Keratinocyte (primary cell): ENCODE measurements at regions not wholly inside any gene's neighbourhood (a gene's known extent, or its start where the extent isn't known, plus 50 kb on each side); places are given as distances from the start of the nearest gene placed in this dataset.

Source experiments
- DNase-seq: peaks from one replicate; pipeline ENCODE4 v3.0.0-alpha.2; 2011; ENCODE audit warnings: low read depth, missing footprints, low spot score
- FAIRE-seq: peaks from 2 replicates; lab custom pipeline; 2011; peaks lifted over from hg19 to GRCh38; lab: Jason Lieb, UNC
- H2AFZ ChIP-seq: 2 replicates; pipeline ENCODE4 v1.6.0; 2012; ENCODE audit warnings: low read length, control low read depth, inconsistent platforms; ENCODE audit not compliant: control insufficient read depth
- H3K27ac ChIP-seq: 2 replicates; pipeline ENCODE4 v1.5.1; 2011; ENCODE audit warnings: low read length; ENCODE audit not compliant: control insufficient read depth, insufficient read depth
- H3K27me3 ChIP-seq: 3 replicates; pipeline ENCODE4 v1.6.0; 2011; ENCODE audit warnings: low read length; ENCODE audit not compliant: control insufficient read depth, insufficient read depth; ENCODE audit errors: extremely low read depth
- H3K36me3 ChIP-seq, 2 experiments: 2 replicates in 1 of 2; 3 replicates in 1 of 2; pipeline ENCODE4 v1.5.1; 2011; ENCODE audit warnings: low read length in 2 of 2, mild to moderate bottlenecking in 1 of 2; ENCODE audit not compliant: control insufficient read depth in 2 of 2, insufficient read depth in 2 of 2; ENCODE audit errors: extremely low read depth in 1 of 2
- H3K4me1 ChIP-seq: 3 replicates; pipeline ENCODE4 v1.5.1; 2011; ENCODE audit warnings: low read length; ENCODE audit not compliant: control insufficient read depth, insufficient read depth; ENCODE audit errors: extremely low read depth
- H3K4me2 ChIP-seq: 3 replicates; pipeline ENCODE4 v1.6.0; 2011; ENCODE audit warnings: low read depth, low read length; ENCODE audit not compliant: control insufficient read depth, insufficient read depth; ENCODE audit errors: extremely low read depth
- H3K4me3 ChIP-seq, 3 experiments: fragments of 200-600 bp in 1 of 3; sonication (generic) in 1 of 3; 2 replicates in 2 of 3; 3 replicates in 1 of 3; pipeline ENCODE4 v1.5.1; 2011 to 2016; ENCODE audit warnings: low read length in 3 of 3, mild to moderate bottlenecking in 3 of 3, control low read depth in 2 of 3, inconsistent platforms in 1 of 3, low read depth in 1 of 3, mixed read lengths in 1 of 3, mixed run types in 1 of 3, moderate library complexity in 1 of 3; ENCODE audit not compliant: control insufficient read depth in 2 of 3, insufficient read depth in 2 of 3; ENCODE audit errors: extremely low read depth in 1 of 3
- H3K79me2 ChIP-seq: 2 replicates; pipeline ENCODE4 v1.6.0; 2012; ENCODE audit warnings: low read length; ENCODE audit not compliant: control insufficient read depth, insufficient read depth
- H3K9ac ChIP-seq: 3 replicates; pipeline ENCODE4 v1.6.0; 2011; ENCODE audit warnings: low read length; ENCODE audit not compliant: control insufficient read depth, insufficient read depth; ENCODE audit errors: extremely low read depth
- H3K9me1 ChIP-seq: 3 replicates; pipeline ENCODE4 v1.6.0; 2011; ENCODE audit warnings: low read length; ENCODE audit not compliant: control insufficient read depth, insufficient read depth; ENCODE audit errors: extremely low read depth
- H3K9me3 ChIP-seq: 2 replicates; pipeline ENCODE4 v1.5.1; 2012; ENCODE audit warnings: low read depth, low read length; ENCODE audit not compliant: control insufficient read depth
- H4K20me1 ChIP-seq: 3 replicates; pipeline ENCODE4 v1.6.0; 2011; ENCODE audit warnings: low read length; ENCODE audit not compliant: control insufficient read depth, insufficient read depth; ENCODE audit errors: extremely low read depth
- CTCF ChIP-seq, 3 experiments: IDR thresholded peaks in 1 of 3; conservative IDR thresholded peaks in 1 of 3; optimal IDR thresholded peaks in 1 of 3; 2 replicates in 2 of 3; 3 replicates in 1 of 3; pipeline versions ENCODE3 to v1.5.1; 2011; ENCODE audit warnings: low read length in 3 of 3, mild to moderate bottlenecking in 3 of 3, moderate library complexity in 2 of 3, control low read depth in 1 of 3, inconsistent platforms in 1 of 3; ENCODE audit not compliant: insufficient read depth in 2 of 3; ENCODE audit errors: extremely low read depth in 1 of 3
- EZH2 ChIP-seq: IDR thresholded peaks from one replicate; pipeline ENCODE4 v1.6.1; 2012; ENCODE audit warnings: inconsistent platforms, mild to moderate bottlenecking, low read length, moderate library complexity
- dilution Hi-C: fragments of 300-500 bp; cut with MboI; formaldehyde crosslinking; loops from one replicate; pipeline ENCODE4 v1.7.0; 2020; ENCODE audit warnings: low sequenced_read_pairs; ENCODE audit not compliant: extremely low pct_ligation_motif_present

GRCh38 chr6:126820634-126821033 lies 297.8 kb upstream of the RSPO3 start:
- no peaks in the 10 kb centered on the region for H4K20me1 ChIP-seq
- no peak overlapping the region for H3K9ac ChIP-seq
- no peak overlapping the region for H2AFZ ChIP-seq
- no peak overlapping the region for H3K4me3 ChIP-seq
- dilution Hi-C loops, result no loop called here
- no peak overlapping the region for H3K27ac ChIP-seq
- TF ChIP-seq EZH2, result no peak
- no peak for TF ChIP-seq CTCF (optimal IDR thresholded peaks at IDR 0.05 in 1 of 3, IDR thresholded peaks at IDR 0.05 in 1 of 3, conservative IDR thresholded peaks at IDR 0.05 in 1 of 3; ENCODE audit: extremely low read depth in 1 of 3, insufficient read depth in 2 of 3, low read length in 3 of 3)
- no peaks in the 10 kb centered on the region for H3K27me3 ChIP-seq
- DNase-seq, result no peak
- no peaks in the 10 kb centered on the region for H3K9me3 ChIP-seq
- no peaks in the 10 kb centered on the region for H3K9me1 ChIP-seq
- no peaks in the 10 kb centered on the region for H3K36me3 ChIP-seq
- H3K79me2 ChIP-seq, result no peaks in the 10 kb centered on the region
- H3K4me1 ChIP-seq, result no peaks in the 10 kb centered on the region
- no peak overlapping the region for H3K4me2 ChIP-seq
- FAIRE-seq, result no peak

- DNase-seq (no peak), FAIRE-seq (no peak)
- Histone ChIP-seq H3K9me1 (no peaks in the 10 kb centered on the region), H4K20me1 (no peaks in the 10 kb centered on the region), H3K9ac (no peak overlapping the region), H3K27ac (no peak overlapping the region), H3K4me2 (no peak overlapping the region), H3K36me3 (no peaks in the 10 kb centered on the region), H3K79me2 (no peaks in the 10 kb centered on the region), H3K9me3 (no peaks in the 10 kb centered on the region), H2AFZ (no peak overlapping the region), H3K4me1 (no peaks in the 10 kb centered on the region), H3K27me3 (no peaks in the 10 kb centered on the region), H3K4me3 (no peak overlapping the region)
- TF ChIP-seq CTCF (optimal IDR thresholded peaks at IDR 0.05 in 1 of 3, IDR thresholded peaks at IDR 0.05 in 1 of 3, conservative IDR thresholded peaks at IDR 0.05 in 1 of 3; ENCODE audit: extremely low read depth in 1 of 3, insufficient read depth in 2 of 3, low read length in 3 of 3) (no peak), EZH2 (no peak)
- dilution Hi-C loops, result no loop called here
These were observed 296.8 kb upstream of the RSPO3 start for GRCh38 chr6:126821706-126822105.
